ENCODE measurements at regions not wholly inside any gene's neighbourhood (a gene's known extent, or its start where the extent isn't known, plus 50 kb on each side); places are given as distances from the start of the nearest gene placed in this dataset.

DNA sequence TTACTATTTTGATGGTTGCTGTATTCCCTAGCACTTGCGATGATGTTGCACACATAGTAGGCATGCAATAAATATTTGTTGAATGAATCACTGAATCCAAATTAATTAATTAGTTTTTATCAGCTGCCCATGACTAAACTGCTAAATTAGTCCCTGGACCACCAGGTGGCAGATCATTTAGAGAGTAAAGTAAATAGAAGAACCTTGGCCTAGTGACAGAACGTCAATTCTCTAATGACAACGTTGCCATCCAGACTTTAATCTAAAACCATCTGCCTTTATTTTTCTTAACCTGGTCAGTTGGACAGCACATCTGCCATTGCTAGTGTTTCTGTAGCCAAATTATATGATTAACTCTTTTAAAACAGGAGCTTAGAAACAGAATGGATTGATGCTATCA lies 457.5 kb downstream of the KIF4B start:
- TF ChIP-seq, protein P1, sequence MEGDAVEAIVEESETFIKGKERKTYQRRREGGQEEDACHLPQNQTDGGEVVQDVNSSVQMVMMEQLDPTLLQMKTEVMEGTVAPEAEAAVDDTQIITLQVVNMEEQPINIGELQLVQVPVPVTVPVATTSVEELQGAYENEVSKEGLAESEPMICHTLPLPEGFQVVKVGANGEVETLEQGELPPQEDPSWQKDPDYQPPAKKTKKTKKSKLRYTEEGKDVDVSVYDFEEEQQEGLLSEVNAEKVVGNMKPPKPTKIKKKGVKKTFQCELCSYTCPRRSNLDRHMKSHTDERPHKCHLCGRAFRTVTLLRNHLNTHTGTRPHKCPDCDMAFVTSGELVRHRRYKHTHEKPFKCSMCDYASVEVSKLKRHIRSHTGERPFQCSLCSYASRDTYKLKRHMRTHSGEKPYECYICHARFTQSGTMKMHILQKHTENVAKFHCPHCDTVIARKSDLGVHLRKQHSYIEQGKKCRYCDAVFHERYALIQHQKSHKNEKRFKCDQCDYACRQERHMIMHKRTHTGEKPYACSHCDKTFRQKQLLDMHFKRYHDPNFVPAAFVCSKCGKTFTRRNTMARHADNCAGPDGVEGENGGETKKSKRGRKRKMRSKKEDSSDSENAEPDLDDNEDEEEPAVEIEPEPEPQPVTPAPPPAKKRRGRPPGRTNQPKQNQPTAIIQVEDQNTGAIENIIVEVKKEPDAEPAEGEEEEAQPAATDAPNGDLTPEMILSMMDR (IDR thresholded peaks at IDR 0.05; ENCODE audit: insufficient read depth, low read length, severe bottlenecking), result no peak
- no peaks in the 10 kb centered on the region for H3K27me3 ChIP-seq (ENCODE audit: control insufficient read depth, insufficient read depth, low read length)
- DNase-seq (ENCODE audit: low read depth) (no peak), FAIRE-seq (no peak)
- H3K4me3 ChIP-seq (ENCODE audit: low read depth, low read length), result no peak overlapping the region
- H3K36me3 ChIP-seq (ENCODE audit: control insufficient read depth, insufficient read depth, low read length), result no peaks in the 10 kb centered on the region

DNA sequence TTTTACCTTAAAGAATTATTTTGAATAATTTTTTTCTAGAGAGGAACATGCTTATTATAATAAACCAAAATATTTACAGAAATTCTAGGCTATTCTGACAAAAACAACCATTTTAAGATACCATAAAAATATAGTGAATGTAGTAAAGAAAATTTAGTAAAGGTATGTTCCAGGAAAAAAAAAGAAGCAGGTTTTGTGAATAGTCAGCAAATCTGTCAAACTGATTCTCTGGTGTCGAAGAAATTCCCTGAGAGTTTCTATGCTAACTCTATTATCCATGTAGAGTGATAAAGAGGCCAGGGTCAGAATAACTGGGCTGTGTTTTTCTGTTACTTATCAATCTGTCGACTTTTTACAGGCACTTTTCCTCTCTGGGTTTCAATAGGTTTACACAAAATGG lies 459.2 kb downstream of the KIF4B start:
- H3K27me3 ChIP-seq (ENCODE audit: control insufficient read depth, insufficient read depth, low read length), result no peaks in the 10 kb centered on the region
- DNase-seq (ENCODE audit: low read depth) (no peak), FAIRE-seq (no peak)
- TF ChIP-seq, protein P1 (IDR thresholded peaks at IDR 0.05; ENCODE audit: insufficient read depth, low read length, severe bottlenecking), result no peak
- H3K36me3 ChIP-seq (ENCODE audit: control insufficient read depth, insufficient read depth, low read length), result no peaks in the 10 kb centered on the region
- no peak overlapping the region for H3K4me3 ChIP-seq (ENCODE audit: low read depth, low read length)

DNA sequence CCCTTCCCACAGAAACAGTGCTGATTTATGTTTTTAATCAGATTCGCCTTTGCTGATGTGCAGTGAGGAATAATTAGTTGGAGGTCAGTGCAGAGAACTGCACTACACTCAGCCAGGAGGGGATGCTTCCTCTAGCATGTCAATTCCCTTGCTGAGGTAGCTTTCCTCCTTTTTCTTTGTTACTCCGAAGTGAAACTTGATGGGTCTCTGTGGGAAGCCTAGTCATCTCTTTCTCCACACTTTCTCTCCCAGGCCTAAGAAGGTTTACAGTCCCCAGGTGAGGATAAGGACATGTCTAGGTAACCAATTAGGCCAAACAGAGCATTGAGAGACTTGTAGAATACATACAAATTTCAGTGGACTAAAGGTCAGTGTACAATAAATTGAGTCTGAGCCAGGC lies 461.8 kb downstream of the KIF4B start:
- FAIRE-seq, result no peak
- Histone ChIP-seq H3K27me3 (ENCODE audit: control insufficient read depth, insufficient read depth, low read length) (no peaks in the 10 kb centered on the region), H3K36me3 (ENCODE audit: control insufficient read depth, insufficient read depth, low read length) (no peaks in the 10 kb centered on the region), H3K4me3 (ENCODE audit: low read depth, low read length) (no peak overlapping the region)
- TF ChIP-seq, protein P1 (IDR thresholded peaks at IDR 0.05; ENCODE audit: insufficient read depth, low read length, severe bottlenecking), result no peak
- no peak for DNase-seq (ENCODE audit: low read depth)

DNA sequence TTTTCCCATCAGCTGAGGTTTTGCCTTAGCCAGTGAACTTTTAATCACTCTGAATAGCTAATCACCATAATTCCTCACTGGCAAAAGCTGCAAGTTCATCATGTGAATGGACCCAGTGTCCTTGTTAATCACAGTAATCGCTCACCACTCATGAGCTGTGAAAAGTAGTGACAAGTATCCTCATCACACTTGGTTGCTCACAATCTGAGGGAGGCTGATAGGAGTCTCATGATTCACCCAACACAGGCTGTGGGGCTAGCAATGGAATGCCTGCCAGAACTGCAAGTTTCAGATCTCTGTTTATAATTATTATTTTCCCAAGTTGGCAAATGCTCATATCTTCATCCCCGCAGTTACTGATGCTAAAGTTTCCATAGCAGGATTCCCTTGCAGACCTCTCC lies 467.2 kb downstream of the KIF4B start:
- no peak overlapping the region for H3K4me3 ChIP-seq (ENCODE audit: low read depth, low read length)
- no peak for FAIRE-seq

DNA sequence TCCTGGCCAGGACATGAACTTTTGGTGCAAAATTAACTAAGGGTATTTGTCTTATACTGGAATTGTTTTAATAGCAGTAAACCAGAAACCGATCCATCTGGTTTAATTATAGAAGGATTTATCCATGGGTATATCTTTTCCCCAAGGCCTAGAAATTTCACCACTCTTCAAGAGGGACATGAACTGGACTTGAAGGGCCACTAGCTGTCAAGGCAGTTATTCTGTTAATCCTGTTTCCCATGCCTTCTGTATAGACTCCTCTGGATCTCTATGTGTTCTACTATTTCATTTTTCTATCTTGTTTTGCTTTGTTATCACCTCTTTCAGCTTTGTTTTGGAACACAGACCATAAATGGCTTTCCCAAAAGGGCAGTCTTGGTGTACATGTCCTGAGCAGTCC lies 467.6 kb downstream of the KIF4B start:
- Histone ChIP-seq H3K36me3 (ENCODE audit: control insufficient read depth, insufficient read depth, low read length) (no peaks in the 10 kb centered on the region), H3K4me3 (ENCODE audit: low read depth, low read length) (no peak overlapping the region), H3K27me3 (ENCODE audit: control insufficient read depth, insufficient read depth, low read length) (no peaks in the 10 kb centered on the region)
- FAIRE-seq, result no peak
- TF ChIP-seq, protein P1 (IDR thresholded peaks at IDR 0.05; ENCODE audit: insufficient read depth, low read length, severe bottlenecking), result no peak
- no peak for DNase-seq (ENCODE audit: low read depth)

More for the DNA sequence above, 467.2 kb downstream of the KIF4B start:
- TF ChIP-seq, protein P1 (IDR thresholded peaks at IDR 0.05; ENCODE audit: insufficient read depth, low read length, severe bottlenecking), result no peak
- Histone ChIP-seq H3K27me3 (ENCODE audit: control insufficient read depth, insufficient read depth, low read length) (no peaks in the 10 kb centered on the region), H3K36me3 (ENCODE audit: control insufficient read depth, insufficient read depth, low read length) (no peaks in the 10 kb centered on the region)
- no peak for DNase-seq (ENCODE audit: low read depth)

DNA sequence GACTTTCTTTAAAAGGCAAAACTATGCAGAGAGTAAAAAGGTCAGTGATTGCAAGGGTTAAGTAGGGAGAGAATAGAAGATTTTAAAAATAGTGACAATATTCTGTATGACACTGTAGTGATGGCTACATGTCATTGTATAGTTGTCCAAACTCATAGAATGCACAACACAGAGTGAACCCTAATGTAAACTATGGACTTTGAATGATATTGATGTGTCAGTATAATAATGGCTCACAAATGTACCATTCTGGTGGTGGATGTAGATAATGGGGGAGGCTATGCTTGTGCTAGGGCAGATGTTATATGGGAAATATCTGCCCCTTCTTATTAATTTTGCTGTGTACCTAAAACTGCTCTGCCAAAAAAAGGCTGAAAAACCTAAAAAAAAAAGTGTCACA lies 468.9 kb downstream of the KIF4B start:
- H3K36me3 ChIP-seq (ENCODE audit: control insufficient read depth, insufficient read depth, low read length), result no peaks in the 10 kb centered on the region
- no peaks in the 10 kb centered on the region for H3K27me3 ChIP-seq (ENCODE audit: control insufficient read depth, insufficient read depth, low read length)
- TF ChIP-seq, protein P1 (IDR thresholded peaks at IDR 0.05; ENCODE audit: insufficient read depth, low read length, severe bottlenecking), result no peak
- H3K4me3 ChIP-seq (ENCODE audit: low read depth, low read length), result no peak overlapping the region
- DNase-seq (ENCODE audit: low read depth) (no peak), FAIRE-seq (no peak)

Measured in bronchial epithelial cell (primary cell).